Activated naive CD4-positive, alpha-beta T cell treated with anti-CD3 and anti-CD28 coated beads, Interleukin-2, amount 50 U/mL, for 24 hours (primary cell): ENCODE measurements at regions not wholly inside any gene's neighbourhood (a gene's known extent, or its start where the extent isn't known, plus 50 kb on each side); places are given as distances from the start of the nearest gene placed in this dataset.

Experiments
- H3K27ac Mint-ChIP-seq: one replicate; pipeline ENCODE4 v1.8.0; 2021; ENCODE audit warnings: mild to moderate bottlenecking, mixed read lengths
- H3K27me3 Mint-ChIP-seq: one replicate; pipeline ENCODE4 v1.8.0; 2021; ENCODE audit warnings: mixed read lengths
- H3K36me3 Mint-ChIP-seq: one replicate; pipeline ENCODE4 v1.8.0; 2021; ENCODE audit warnings: mixed read lengths
- H3K4me1 Mint-ChIP-seq: one replicate; pipeline ENCODE4 v1.8.0; 2021; ENCODE audit warnings: mixed read lengths
- H3K4me3 Mint-ChIP-seq: one replicate; pipeline ENCODE4 v1.8.0; 2021; ENCODE audit warnings: mild to moderate bottlenecking, mixed read lengths
- H3K9me3 Mint-ChIP-seq: one replicate; pipeline ENCODE4 v1.8.0; 2021; ENCODE audit warnings: mixed read lengths

DNA sequence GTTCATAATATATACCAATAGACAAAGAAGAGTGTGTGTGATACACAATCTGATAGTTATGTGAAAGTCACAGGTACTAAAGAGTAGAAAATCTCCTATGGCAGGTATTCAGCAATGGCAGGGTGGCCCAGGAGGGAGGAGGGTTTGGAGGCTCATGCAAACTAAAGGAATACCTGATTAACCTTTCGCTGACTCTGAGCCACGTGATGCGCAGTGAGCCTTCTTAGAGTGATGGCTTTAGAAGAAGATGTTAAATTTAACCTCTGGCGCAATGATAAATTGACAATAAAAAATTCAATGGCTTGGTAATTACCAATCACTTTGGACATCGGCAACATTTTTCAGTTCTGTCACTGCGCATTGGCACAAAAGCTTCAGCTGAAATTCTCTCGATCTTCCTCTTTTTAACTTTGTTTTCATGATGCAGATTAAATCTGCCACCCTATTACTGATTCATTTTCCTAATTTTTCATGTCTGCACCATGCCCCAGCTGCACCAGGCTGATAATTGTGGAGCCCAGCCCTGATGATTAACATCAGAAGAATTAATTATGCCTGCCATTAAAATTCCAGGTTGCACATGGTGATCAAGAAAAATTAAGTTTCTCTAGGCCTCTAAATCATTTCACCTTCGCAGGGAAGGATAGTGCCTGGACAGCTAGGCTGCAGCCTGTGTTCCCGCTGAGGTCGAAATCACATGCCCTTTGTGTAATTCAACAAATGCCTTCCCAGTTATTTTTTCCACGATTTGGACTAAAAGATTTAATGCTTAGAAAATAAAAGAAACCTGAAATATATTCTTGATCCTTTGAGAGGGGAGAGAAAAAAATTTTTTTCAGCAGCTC, 250.6 kb upstream of the HNRNPA3 start:
- peaks cover 18% of the 10 kb centered on the region for H3K27me3 Mint-ChIP-seq
- H3K36me3 Mint-ChIP-seq, result no peaks in the 10 kb centered on the region
- no peak overlapping the region for H3K27ac Mint-ChIP-seq
- H3K9me3 Mint-ChIP-seq, result no peaks in the 10 kb centered on the region
- no peak overlapping the region for H3K4me3 Mint-ChIP-seq
- no peaks in the 10 kb centered on the region for H3K4me1 Mint-ChIP-seq

GRCh38 chr2:176963568-176964287, 248.9 kb upstream of the HNRNPA3 start:
- no peaks in the 10 kb centered on the region for H3K4me1 Mint-ChIP-seq
- H3K36me3 Mint-ChIP-seq, result no peaks in the 10 kb centered on the region
- H3K27ac Mint-ChIP-seq, result no peak overlapping the region
- H3K9me3 Mint-ChIP-seq, result no peaks in the 10 kb centered on the region
- H3K27me3 Mint-ChIP-seq, result peaks cover 17% of the 10 kb centered on the region
- H3K4me3 Mint-ChIP-seq, result no peak overlapping the region

GRCh38 chr2:176967911-176968450, 244.6 kb upstream of the HNRNPA3 start:
- Mint-ChIP-seq H3K27ac (no peak overlapping the region), H3K36me3 (no peaks in the 10 kb centered on the region)

GRCh38 chr2:176969642-176970359, 242.8 kb upstream of the HNRNPA3 start:
- Mint-ChIP-seq H3K9me3 (no peaks in the 10 kb centered on the region), H3K27ac (no peak overlapping the region), H3K4me3 (no peak overlapping the region), H3K27me3 (peaks cover 8% of the 10 kb centered on the region), H3K36me3 (no peaks in the 10 kb centered on the region), H3K4me1 (no peaks in the 10 kb centered on the region)

More at GRCh38 chr2:176967911-176968450, 244.6 kb upstream of the HNRNPA3 start:
- Mint-ChIP-seq H3K9me3 (no peaks in the 10 kb centered on the region), H3K4me3 (no peak overlapping the region), H3K4me1 (no peaks in the 10 kb centered on the region), H3K27me3 (peaks cover 12% of the 10 kb centered on the region)

DNA sequence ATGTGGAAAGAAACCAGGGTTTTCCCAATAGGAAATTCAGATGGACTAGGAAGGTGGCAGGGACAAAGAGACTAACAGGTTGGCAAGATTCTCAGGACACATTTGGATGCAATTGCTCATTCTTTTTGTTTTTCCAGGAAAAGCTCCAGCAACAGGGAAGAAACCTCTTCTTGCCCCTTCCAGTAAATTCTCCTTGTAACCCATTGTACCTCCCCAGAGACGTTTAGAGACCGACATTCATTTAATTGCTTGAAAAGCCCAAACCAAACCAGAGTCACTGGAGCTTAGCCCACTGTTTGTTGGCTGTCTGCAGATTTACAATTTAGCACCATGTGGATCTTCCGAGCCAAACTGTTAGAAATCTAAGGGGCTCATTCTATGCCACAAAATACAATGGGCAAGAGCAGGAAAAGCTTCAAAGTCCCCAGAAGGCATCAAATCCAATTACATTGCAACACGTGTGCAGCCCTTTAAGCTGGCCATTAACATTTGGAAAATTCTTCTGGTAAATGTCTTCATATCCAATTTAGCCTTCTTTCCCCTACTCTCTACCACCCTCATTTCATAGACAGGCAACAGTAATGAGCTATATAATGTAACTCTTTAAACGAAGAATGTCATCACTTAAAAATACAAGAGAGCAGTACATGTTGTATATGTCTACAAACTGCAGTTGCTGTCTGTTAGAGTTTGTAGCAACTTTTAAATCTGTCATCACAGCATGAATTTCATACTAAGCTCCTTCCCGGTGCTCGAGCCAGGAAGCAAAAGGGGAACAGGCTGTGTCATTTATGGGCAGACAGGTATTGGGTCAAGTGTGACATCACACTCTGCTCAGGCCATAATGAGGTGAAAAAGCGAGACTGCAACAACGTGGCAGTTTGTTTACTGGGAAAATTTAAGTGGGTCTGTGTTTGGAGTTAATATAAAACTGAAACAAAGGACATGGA, 235.6 kb upstream of the HNRNPA3 start:
- Mint-ChIP-seq H3K36me3 (no peaks in the 10 kb centered on the region), H3K27me3 (peaks cover 5% of the 10 kb centered on the region), H3K27ac (no peak overlapping the region)

DNA sequence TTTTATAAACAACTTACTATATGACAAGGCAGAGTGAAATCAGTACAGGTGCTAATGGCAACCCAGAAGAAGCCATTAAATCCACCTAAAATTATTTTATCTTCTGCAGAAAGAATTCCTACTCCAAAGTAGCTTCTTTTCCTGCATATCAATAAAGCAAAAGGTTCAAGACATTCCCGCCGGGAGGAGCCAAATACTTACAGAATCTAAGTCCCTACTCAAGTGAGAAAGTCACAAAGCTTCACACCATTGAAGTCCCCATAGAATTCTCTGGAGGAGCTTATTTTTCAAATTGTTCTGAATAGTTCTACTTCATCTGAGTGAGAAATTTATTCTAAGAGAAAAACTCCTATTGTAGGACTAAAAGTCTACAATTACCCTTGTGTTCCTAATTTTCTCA, 233.7 kb upstream of the HNRNPA3 start:
- no peak overlapping the region for H3K4me3 Mint-ChIP-seq
- H3K27ac Mint-ChIP-seq, result no peak overlapping the region

More for the DNA sequence above, 235.6 kb upstream of the HNRNPA3 start:
- Mint-ChIP-seq H3K4me3 (no peak overlapping the region), H3K9me3 (no peaks in the 10 kb centered on the region), H3K4me1 (no peaks in the 10 kb centered on the region)

DNA sequence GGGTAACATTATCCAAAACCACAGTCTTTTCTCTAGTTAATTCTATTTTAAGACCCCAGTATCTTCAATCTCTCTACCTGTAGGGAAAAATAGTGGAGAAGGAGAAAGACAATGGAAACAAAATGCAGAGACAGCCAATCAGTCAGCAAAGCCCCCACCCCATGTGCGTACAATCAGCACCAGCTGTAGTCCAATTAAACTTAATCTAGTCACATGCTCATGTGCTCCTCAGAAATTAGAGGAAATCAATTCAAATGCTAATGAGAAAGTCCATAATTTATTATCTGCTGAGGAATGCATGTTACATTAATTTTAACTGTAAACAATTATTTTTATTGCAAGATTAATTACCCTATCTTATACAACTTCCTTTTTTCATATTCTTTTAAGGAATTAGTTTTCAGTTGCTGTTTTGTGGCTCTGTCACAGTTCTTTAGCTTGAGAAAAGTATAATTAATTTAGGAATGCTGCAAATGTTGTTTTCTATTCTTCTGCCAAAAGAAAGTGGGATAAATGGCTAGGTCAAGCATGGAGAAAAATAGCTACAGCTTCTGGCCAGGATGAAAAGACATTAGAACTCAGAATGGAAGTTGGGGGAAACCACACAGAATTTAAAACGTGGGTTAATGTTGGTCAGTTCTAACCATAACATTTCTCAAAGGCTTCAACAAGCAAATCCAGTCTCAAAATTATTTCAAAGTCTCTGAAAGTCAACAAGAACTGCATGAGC, 232.4 kb upstream of the HNRNPA3 start:
- no peaks in the 10 kb centered on the region for H3K36me3 Mint-ChIP-seq
- H3K27ac Mint-ChIP-seq, result no peak overlapping the region
- H3K4me1 Mint-ChIP-seq, result no peaks in the 10 kb centered on the region
- H3K4me3 Mint-ChIP-seq, result no peak overlapping the region
- no peaks in the 10 kb centered on the region for H3K9me3 Mint-ChIP-seq
- H3K27me3 Mint-ChIP-seq, result peaks cover 6% of the 10 kb centered on the region

More for the DNA sequence above, 233.7 kb upstream of the HNRNPA3 start:
- no peaks in the 10 kb centered on the region for H3K36me3 Mint-ChIP-seq
- peaks cover 4% of the 10 kb centered on the region for H3K27me3 Mint-ChIP-seq
- no peaks in the 10 kb centered on the region for H3K4me1 Mint-ChIP-seq
- H3K9me3 Mint-ChIP-seq, result no peaks in the 10 kb centered on the region

DNA sequence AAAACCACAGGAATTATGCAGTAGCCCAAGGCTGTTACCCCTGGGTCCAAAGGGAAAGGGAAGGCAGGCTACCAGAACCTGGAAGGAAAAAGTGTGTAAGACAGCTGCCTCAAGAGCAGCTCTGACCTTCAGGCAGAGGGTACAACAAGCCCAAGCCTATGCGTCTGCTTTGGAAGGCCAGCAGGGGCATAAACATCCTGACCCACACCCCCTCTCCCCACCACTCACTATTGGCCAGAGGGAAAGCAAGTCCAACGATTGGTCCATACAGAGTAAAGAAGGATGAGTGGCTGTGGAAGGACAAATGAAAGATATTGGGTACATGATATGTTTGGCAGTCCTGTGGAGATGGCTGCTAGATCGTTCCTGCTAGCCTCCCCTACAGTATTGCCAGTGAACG, 227.6 kb upstream of the HNRNPA3 start:
- Mint-ChIP-seq H3K27me3 (peaks cover 6% of the 10 kb centered on the region), H3K4me1 (no peaks in the 10 kb centered on the region), H3K27ac (no peak overlapping the region), H3K9me3 (no peaks in the 10 kb centered on the region), H3K36me3 (no peaks in the 10 kb centered on the region), H3K4me3 (no peak overlapping the region)

- no peaks in the 10 kb centered on the region for H3K9me3 Mint-ChIP-seq
- H3K4me1 Mint-ChIP-seq, result no peaks in the 10 kb centered on the region
- no peak overlapping the region for H3K4me3 Mint-ChIP-seq
- H3K27me3 Mint-ChIP-seq, result peaks cover 8% of the 10 kb centered on the region
- no peak overlapping the region for H3K27ac Mint-ChIP-seq
- H3K36me3 Mint-ChIP-seq, result no peaks in the 10 kb centered on the region
These were observed 226.7 kb upstream of the HNRNPA3 start for GRCh38 chr2:176985871-176986270.

DNA sequence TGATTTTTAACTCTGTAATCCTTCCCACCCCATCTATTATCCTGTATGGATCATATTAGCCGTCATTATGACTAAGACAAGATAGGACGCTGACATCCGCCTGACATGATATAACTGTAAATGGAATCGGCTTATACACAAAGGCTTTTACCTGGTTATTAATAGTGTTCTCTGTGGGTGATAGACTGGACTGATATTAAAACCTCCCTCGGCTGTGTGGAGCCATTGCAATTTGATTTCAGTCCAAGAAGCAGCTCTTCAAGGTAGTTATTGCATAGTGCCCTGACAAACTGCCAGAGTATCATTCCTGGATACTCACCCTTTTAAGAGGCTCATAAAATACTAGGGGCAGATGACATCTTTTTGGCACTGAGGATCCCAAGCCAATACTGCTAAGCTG, 226.1 kb upstream of the HNRNPA3 start:
- Mint-ChIP-seq H3K27ac (no peak overlapping the region), H3K36me3 (no peaks in the 10 kb centered on the region), H3K4me3 (no peak overlapping the region), H3K4me1 (no peaks in the 10 kb centered on the region), H3K9me3 (no peaks in the 10 kb centered on the region), H3K27me3 (peaks cover 10% of the 10 kb centered on the region)

DNA sequence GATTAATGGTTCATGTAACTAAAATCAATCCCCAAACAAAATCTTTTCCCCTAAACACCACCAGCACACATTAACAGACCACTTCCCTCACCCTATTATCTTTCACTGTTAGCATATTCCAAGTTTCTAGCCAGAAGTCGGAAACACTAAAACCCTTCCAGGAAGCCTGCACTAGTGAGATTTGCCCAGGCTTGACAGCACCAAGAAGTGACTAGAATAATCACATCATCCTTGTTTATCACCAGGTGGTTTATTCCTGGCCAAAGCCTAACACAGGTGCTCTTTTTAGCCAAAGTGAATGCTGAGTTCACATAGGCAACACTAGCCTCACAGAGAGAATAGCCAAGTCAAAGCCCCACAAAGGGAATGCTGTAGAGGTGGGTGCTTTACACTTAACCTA, 221.2 kb upstream of the HNRNPA3 start:
- Mint-ChIP-seq H3K27me3 (peaks cover 3% of the 10 kb centered on the region), H3K27ac (no peak overlapping the region), H3K36me3 (no peaks in the 10 kb centered on the region), H3K4me1 (no peaks in the 10 kb centered on the region), H3K9me3 (no peaks in the 10 kb centered on the region), H3K4me3 (no peak overlapping the region)

GRCh38 chr2:176997074-176997791, 215.4 kb upstream of the HNRNPA3 start:
- H3K36me3 Mint-ChIP-seq, result no peaks in the 10 kb centered on the region
- H3K4me3 Mint-ChIP-seq, result peak overlapping the region; percentile 19
- no peaks in the 10 kb centered on the region for H3K9me3 Mint-ChIP-seq
- no peaks in the 10 kb centered on the region for H3K27me3 Mint-ChIP-seq
- H3K27ac Mint-ChIP-seq, result peak overlapping the region; percentile 56
- peaks cover 22% of the 10 kb centered on the region for H3K4me1 Mint-ChIP-seq

- Mint-ChIP-seq H3K4me1 (peaks cover 22% of the 10 kb centered on the region), H3K36me3 (no peaks in the 10 kb centered on the region), H3K27ac (no peak overlapping the region), H3K4me3 (no peak overlapping the region), H3K27me3 (no peaks in the 10 kb centered on the region), H3K9me3 (no peaks in the 10 kb centered on the region)
These were observed 214.8 kb upstream of the HNRNPA3 start for GRCh38 chr2:176997792-176998169.

- Mint-ChIP-seq H3K27me3 (peaks cover 1% of the 10 kb centered on the region), H3K4me1 (peaks cover 22% of the 10 kb centered on the region), H3K27ac (no peak overlapping the region), H3K9me3 (no peaks in the 10 kb centered on the region), H3K4me3 (no peak overlapping the region), H3K36me3 (no peaks in the 10 kb centered on the region)
These were observed 213.3 kb upstream of the HNRNPA3 start for GRCh38 chr2:176999301-176999700.
